Small intestine (tissue), 7 donors: ENCODE measurements at regions not wholly inside any gene's neighbourhood (a gene's known extent, or its start where the extent isn't known, plus 50 kb on each side); places are given as distances from the start of the nearest gene placed in this dataset.
A peak's percentile ranks its signal among the peaks of the same experiment; 100 is the strongest.
"Not testable (repeated sequence)": the region's sequence is repeated elsewhere in the genome, so short reads cannot be mapped to it uniquely, and the experiment has no call there.

Experiments used
- DNase-seq, 2 donors: peaks; one replicate each; pipeline versions ENCODE4 v3.0.0 to v3.0.0-alpha.2; 2013
- FAIRE-seq: peaks from 2 replicates; lab custom pipeline; 2012; peaks lifted over from hg19 to GRCh38; lab: Jason Lieb, UNC
- H3K27ac ChIP-seq, 3 donors: one replicate each; pipeline ENCODE4 v1.5.1; 2013; ENCODE audit warnings: low read length in 2 of 3, mild to moderate bottlenecking in 2 of 3, control low read depth in 1 of 3, inconsistent platforms in 1 of 3, low read depth in 1 of 3, moderate library complexity in 1 of 3
- H3K27me3 ChIP-seq, 3 donors: one replicate each; pipeline ENCODE4 v1.6.1; 2013; ENCODE audit warnings: low read length in 3 of 3, inconsistent platforms in 1 of 3; ENCODE audit not compliant: control insufficient read depth in 3 of 3, insufficient read depth in 3 of 3
- H3K36me3 ChIP-seq, 3 donors: one replicate each; pipeline ENCODE4 v1.6.1; 2013; ENCODE audit warnings: low read length in 3 of 3, inconsistent platforms in 1 of 3, low read depth in 1 of 3, mild to moderate bottlenecking in 1 of 3, moderate library complexity in 1 of 3; ENCODE audit not compliant: control insufficient read depth in 3 of 3, insufficient read depth in 2 of 3
- H3K4me1 ChIP-seq, 3 donors: one replicate each; pipeline ENCODE4 v1.6.1; 2013; ENCODE audit warnings: low read length in 2 of 3, inconsistent platforms in 1 of 3, low read depth in 1 of 3, mild to moderate bottlenecking in 1 of 3, moderate library complexity in 1 of 3; ENCODE audit not compliant: control insufficient read depth in 3 of 3, insufficient read depth in 2 of 3
- H3K4me3 ChIP-seq, 3 donors: one replicate each; pipeline ENCODE4 v1.5.1; 2013; ENCODE audit warnings: low read length in 3 of 3, control low read depth in 1 of 3, inconsistent platforms in 1 of 3, low read depth in 1 of 3, mild to moderate bottlenecking in 1 of 3, moderate library complexity in 1 of 3
- H3K9me3 ChIP-seq, 2 donors: one replicate each; pipeline ENCODE4 v1.6.1; 2013; ENCODE audit warnings: low read depth in 1 of 2, low read length in 1 of 2; ENCODE audit not compliant: control insufficient read depth in 2 of 2, insufficient read depth in 1 of 2
- WGBS, 3 donors: extraction: QIAGEN DNeasy Blood & Tissue Kit; methylation state at CpG; one replicate each; pipeline ENCODE4 v1.1.7; 2013; 5-methylcytosine and 5-hydroxymethylcytosine counted together
- donor health status: healthy with polysubstance abuse.
- donor health status: control.
- donor health status: control.
- donor health status: Bipolar disorder and iron deficiency.
- donor health status: healthy.

- FAIRE-seq, H3K9me3 ChIP-seq, H3K36me3 ChIP-seq, H3K27ac ChIP-seq, DNase-seq, H3K4me3 ChIP-seq, H3K4me1 ChIP-seq, H3K27me3 ChIP-seq: not testable (repeated sequence)
- WGBS, 3 donors: 95 to 100% (median 98%) methylated on average over 4 of the region's 5 CpGs
These were observed 657.1 kb downstream of the MECOM start for GRCh38 chr3:169006398-169006797.

GRCh38 chr3:169002689-169003088, 660.8 kb downstream of the MECOM start:
- Histone ChIP-seq H3K4me1 (no peaks in the 10 kb centered on the region), H3K27me3 (no peaks in the 10 kb centered on the region), H3K9me3 (no peaks in the 10 kb centered on the region), H3K36me3 (no peaks in the 10 kb centered on the region), H3K27ac (no peak overlapping the region), H3K4me3 (no peak overlapping the region)
- peak in 1 of 2 donors; percentile 19 for DNase-seq
- FAIRE-seq: no peak

GRCh38 chr3:168998792-168999191, 664.7 kb downstream of the MECOM start:
- peaks cover 0 to 3% (median 2%) of the 10 kb centered on the region in 3 donors for H3K4me1 ChIP-seq
- H3K27me3 ChIP-seq: no peaks in the 10 kb centered on the region
- FAIRE-seq (no peak), DNase-seq (no peak)
- H3K9me3 ChIP-seq: no peaks in the 10 kb centered on the region
- no peak overlapping the region for H3K4me3 ChIP-seq
- H3K27ac ChIP-seq: no peak overlapping the region
- 73 to 93% (median 86%) methylated on average over 3 of the region's 3 CpGs for WGBS, 3 donors
- no peaks in the 10 kb centered on the region for H3K36me3 ChIP-seq

- Histone ChIP-seq H3K36me3 (no peaks in the 10 kb centered on the region), H3K9me3 (no peaks in the 10 kb centered on the region), H3K27ac (no peak overlapping the region), H3K27me3 (no peaks in the 10 kb centered on the region), H3K4me3 (no peak overlapping the region), H3K4me1 (peaks cover 0 to 3% (median 2%) of the 10 kb centered on the region in 3 donors)
- DNase-seq (no peak), FAIRE-seq (no peak)
These were observed 666.0 kb downstream of the MECOM start for GRCh38 chr3:168997488-168997887.

- H3K36me3 ChIP-seq: no peaks in the 10 kb centered on the region
- H3K9me3 ChIP-seq: no peaks in the 10 kb centered on the region
- peak; percentile 71 to 93 for DNase-seq
These were observed 666.9 kb downstream of the MECOM start for GRCh38 chr3:168996622-168997021.

GRCh38 chr3:168995129-168995528, 668.4 kb downstream of the MECOM start:
- Histone ChIP-seq H3K27me3 (no peaks in the 10 kb centered on the region), H3K36me3 (no peaks in the 10 kb centered on the region), H3K9me3 (no peaks in the 10 kb centered on the region), H3K4me3 (no peak overlapping the region), H3K27ac (no peak overlapping the region), H3K4me1 (peaks cover 0 to 3% (median 2%) of the 10 kb centered on the region in 3 donors)
- FAIRE-seq (no peak), DNase-seq (no peak)
- 82 to 89% (median 84%) methylated on average over 6 of the region's 6 CpGs for WGBS, 3 donors

More at GRCh38 chr3:168996622-168997021, 666.9 kb downstream of the MECOM start:
- H3K27ac ChIP-seq: peak overlapping the region in 1 of 3 donors; percentile 20
- no peaks in the 10 kb centered on the region for H3K27me3 ChIP-seq
- WGBS, 3 donors: 22 to 58% (median 31%) methylated on average over 3 of the region's 3 CpGs
- FAIRE-seq: no peak
- H3K4me1 ChIP-seq: peaks cover 0 to 3% (median 2%) of the 10 kb centered on the region in 3 donors
- no peak overlapping the region for H3K4me3 ChIP-seq

- H3K27ac ChIP-seq: no peak overlapping the region
- no peaks in the 10 kb centered on the region for H3K36me3 ChIP-seq
- FAIRE-seq (no peak), DNase-seq (no peak)
- H3K27me3 ChIP-seq: no peaks in the 10 kb centered on the region
- H3K4me3 ChIP-seq: no peak overlapping the region
- no peaks in the 10 kb centered on the region for H3K4me1 ChIP-seq
- no peaks in the 10 kb centered on the region for H3K9me3 ChIP-seq
These were observed 671.7 kb downstream of the MECOM start for GRCh38 chr3:168991803-168992202.

GRCh38 chr3:168990621-168991020, 672.9 kb downstream of the MECOM start:
- no peaks in the 10 kb centered on the region for H3K27me3 ChIP-seq
- no peaks in the 10 kb centered on the region for H3K4me1 ChIP-seq
- no peak overlapping the region for H3K4me3 ChIP-seq
- DNase-seq (no peak), FAIRE-seq (no peak)
- H3K27ac ChIP-seq: no peak overlapping the region
- no peaks in the 10 kb centered on the region for H3K9me3 ChIP-seq
- H3K36me3 ChIP-seq: no peaks in the 10 kb centered on the region
- 75 to 85% (median 78%) methylated on average over 3 of the region's 3 CpGs for WGBS, 3 donors

- 23 to 40% (median 31%) methylated on average over 2 of the region's 2 CpGs for WGBS, 3 donors
- H3K27ac ChIP-seq: no peak overlapping the region
- no peak for FAIRE-seq
- H3K9me3 ChIP-seq: no peaks in the 10 kb centered on the region
- no peaks in the 10 kb centered on the region for H3K4me1 ChIP-seq
- peak in 1 of 2 donors; percentile 8 for DNase-seq
- H3K36me3 ChIP-seq: no peaks in the 10 kb centered on the region
- H3K27me3 ChIP-seq: no peaks in the 10 kb centered on the region
- no peak overlapping the region for H3K4me3 ChIP-seq
These were observed 673.4 kb downstream of the MECOM start for GRCh38 chr3:168990134-168990533.
